ENCODE measurements at regions not wholly inside any gene's neighbourhood (a gene's known extent, or its start where the extent isn't known, plus 50 kb on each side); places are given as distances from the start of the nearest gene placed in this dataset.

- TF ChIP-seq POLR2A (IDR thresholded peaks at IDR 0.05) (no peak), EP300 (IDR thresholded peaks at IDR 0.05) (no peak)
- TF ChIP-seq, protein P1, sequence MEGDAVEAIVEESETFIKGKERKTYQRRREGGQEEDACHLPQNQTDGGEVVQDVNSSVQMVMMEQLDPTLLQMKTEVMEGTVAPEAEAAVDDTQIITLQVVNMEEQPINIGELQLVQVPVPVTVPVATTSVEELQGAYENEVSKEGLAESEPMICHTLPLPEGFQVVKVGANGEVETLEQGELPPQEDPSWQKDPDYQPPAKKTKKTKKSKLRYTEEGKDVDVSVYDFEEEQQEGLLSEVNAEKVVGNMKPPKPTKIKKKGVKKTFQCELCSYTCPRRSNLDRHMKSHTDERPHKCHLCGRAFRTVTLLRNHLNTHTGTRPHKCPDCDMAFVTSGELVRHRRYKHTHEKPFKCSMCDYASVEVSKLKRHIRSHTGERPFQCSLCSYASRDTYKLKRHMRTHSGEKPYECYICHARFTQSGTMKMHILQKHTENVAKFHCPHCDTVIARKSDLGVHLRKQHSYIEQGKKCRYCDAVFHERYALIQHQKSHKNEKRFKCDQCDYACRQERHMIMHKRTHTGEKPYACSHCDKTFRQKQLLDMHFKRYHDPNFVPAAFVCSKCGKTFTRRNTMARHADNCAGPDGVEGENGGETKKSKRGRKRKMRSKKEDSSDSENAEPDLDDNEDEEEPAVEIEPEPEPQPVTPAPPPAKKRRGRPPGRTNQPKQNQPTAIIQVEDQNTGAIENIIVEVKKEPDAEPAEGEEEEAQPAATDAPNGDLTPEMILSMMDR (IDR thresholded peaks at IDR 0.05), result no peak
Measured at GRCh38 chr4:75135068-75135825, 202.3 kb downstream of the PARM1 start.
